SW 1271 (cell line): ENCODE measurements at regions not wholly inside any gene's neighbourhood (a gene's known extent, or its start where the extent isn't known, plus 50 kb on each side); places are given as distances from the start of the nearest gene placed in this dataset.

Source experiments
- DNase-seq, 2 experiments: peaks; one replicate each; lab custom pipeline; 2025; lab: John Stamatoyannopoulos, UW

DNA sequence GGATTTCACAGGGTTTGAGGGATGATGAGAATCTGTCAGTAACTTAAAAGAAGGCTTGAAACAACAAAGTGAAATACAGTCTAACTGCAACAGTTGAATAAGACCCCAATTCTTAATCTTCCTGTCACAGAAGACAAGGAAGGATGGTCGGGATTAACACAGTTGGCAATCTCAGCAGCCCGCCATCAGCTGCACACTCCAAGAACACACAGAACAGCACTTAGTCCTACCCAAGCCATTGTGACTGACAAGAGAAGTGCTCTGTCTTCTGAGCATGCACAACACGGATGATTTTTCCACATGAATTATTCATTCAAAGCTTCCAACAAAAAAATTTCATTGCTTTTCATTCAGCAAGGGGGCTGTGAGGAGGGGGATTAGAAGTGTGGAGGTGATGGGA is 576.1 kb downstream of the TLE4 start:
- no peak for DNase-seq

DNA sequence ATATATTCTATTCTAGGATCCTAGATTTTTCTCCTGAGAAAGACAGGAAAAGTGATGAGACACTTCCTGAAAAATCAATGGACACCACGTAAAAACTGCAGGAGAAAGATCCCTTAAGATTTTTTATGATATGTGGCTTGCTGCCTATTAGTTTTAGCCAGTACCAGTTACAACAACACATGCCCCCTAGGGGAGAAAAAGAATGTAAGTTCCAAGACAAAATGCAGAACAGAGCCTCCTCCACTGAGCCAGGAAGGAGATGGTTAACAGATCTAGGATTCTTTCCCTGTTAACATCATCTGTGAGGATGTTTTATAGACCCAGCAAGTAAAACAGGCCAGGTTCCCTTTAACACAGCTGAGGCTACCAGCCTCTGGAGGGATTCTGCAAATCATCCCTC is 574.7 kb downstream of the TLE4 start:
- no peak for DNase-seq

GRCh38 chr9:80144856-80145255 is 573.1 kb downstream of the TLE4 start:
- DNase-seq, result no peak

DNA sequence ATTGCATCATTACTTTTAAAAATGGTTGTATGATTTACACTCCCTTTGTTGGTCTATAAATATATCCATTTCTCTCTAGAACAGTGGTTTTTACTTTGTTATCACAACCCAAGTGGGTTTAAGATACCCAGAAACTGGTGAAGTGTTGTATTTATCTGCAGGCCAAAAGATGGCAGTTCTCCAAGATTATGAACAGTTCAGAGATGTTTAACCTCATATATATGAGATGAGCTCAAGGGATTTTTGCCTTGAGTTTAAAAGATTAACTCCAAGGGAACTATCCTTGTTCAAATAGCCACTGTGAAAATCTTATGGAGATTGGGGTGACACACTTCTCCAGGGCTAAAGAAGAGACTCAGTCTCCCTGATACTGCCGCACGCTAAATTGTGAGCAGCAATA is 572.6 kb downstream of the TLE4 start:
- no peak for DNase-seq

- DNase-seq, result no peak
These were observed 572.1 kb downstream of the TLE4 start for GRCh38 chr9:80143899-80144298.

- no peak for DNase-seq
These were observed 562.7 kb downstream of the TLE4 start for GRCh38 chr9:80134487-80134886.

GRCh38 chr9:80131627-80132026 is 559.9 kb downstream of the TLE4 start:
- DNase-seq, result no peak

GRCh38 chr9:80127920-80128319 is 556.2 kb downstream of the TLE4 start:
- no peak for DNase-seq

DNA sequence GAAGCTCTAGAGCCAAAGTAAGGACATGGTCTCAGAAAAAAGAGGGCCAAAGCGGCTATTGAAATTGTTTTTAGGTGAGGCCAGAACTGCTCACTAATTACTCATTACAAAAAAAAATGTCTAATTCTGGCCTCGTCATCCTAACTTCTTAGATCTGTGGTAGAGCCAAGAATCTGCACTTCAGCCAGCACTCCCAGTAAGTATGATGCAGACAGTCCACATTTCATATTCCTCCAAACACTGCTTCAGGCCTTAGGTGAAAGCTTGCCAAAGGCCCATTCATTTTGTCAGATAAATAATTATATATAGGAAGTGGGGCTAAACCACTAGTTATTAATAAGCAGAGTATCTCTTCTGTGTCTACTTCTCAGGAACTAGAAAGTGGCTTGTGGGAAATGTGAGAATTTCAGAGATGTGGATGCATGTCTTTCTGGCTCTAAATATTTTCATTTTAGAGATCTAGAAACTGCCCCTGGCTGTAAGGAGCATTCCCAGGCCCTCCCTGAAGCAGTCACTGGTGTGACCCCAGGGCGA is 554.0 kb downstream of the TLE4 start:
- DNase-seq, result no peak

DNA sequence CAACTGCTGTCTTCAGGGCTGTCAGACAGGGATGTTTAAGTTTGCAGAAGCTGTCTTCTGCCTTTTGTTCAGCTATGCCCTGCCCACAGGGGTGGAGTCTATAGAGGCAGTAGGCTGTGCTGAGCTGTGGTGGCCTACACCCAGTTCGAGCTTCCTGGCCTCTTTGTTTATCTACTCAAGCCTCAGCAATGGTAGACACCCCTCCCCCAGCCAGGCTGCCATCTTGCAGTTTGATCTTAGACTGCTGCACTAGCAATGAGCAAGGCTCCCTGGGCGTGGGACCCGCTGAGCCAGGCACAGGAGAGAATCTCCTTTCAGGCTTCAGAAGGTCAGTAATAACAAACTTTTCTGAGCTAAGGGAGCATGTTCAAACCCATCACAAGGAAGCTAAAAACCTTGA is 545.3 kb downstream of the TLE4 start:
- DNase-seq, result no peak

- no peak for DNase-seq
These were observed 542.5 kb downstream of the TLE4 start for GRCh38 chr9:80114241-80114640.

DNA sequence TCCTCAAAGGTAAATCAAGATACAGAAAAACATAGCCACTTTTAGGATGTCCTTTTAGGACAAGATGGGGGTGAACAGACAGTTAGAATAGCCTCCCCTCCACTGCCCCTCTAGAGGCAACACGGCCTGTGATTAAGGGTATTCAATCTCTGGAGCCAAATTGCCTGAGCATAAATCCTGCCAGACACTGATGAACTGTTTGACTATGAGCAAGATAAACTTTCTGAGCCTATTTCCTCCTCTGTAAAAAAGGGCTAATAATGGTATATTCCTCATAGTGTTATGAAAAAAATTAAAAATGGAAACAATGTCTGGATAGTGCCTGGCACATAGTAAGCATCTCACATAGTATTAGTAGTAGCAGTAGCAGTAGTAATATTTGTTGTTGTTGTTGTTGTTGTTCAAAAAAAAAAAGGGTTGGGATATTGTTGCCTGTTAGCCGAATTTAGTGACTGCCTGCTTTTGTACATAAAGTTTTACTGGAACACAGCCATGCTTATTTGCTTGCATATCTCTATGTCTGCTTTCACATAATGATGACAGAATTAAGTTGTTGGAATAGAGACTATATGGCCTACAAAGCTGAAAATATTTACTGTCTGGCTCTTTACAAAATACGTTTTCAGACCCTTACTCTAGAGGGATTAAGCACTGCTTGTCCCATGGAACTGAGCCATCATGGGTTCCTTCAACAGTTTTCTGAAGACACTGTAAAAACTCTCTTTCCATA is 536.3 kb downstream of the TLE4 start:
- no peak for DNase-seq

DNA sequence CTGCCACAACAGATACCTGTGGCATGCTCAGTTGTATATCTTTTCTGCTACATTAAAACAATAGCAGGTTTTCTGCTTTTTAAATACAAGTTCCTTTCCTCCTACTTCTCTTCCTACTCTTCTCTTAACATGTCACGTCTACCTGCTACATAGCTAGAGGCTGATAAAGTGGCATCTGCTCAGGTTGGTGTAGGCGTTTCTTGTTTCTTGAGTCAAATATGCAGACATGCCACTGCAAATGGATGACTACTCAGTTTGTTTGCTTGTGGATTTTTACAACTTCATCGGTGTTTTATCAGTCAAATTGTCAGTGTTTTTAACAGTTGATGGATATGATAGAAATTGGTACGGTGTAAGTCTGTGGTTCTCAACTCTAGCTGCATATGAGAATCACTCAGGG is 525.7 kb downstream of the TLE4 start:
- no peak for DNase-seq

DNA sequence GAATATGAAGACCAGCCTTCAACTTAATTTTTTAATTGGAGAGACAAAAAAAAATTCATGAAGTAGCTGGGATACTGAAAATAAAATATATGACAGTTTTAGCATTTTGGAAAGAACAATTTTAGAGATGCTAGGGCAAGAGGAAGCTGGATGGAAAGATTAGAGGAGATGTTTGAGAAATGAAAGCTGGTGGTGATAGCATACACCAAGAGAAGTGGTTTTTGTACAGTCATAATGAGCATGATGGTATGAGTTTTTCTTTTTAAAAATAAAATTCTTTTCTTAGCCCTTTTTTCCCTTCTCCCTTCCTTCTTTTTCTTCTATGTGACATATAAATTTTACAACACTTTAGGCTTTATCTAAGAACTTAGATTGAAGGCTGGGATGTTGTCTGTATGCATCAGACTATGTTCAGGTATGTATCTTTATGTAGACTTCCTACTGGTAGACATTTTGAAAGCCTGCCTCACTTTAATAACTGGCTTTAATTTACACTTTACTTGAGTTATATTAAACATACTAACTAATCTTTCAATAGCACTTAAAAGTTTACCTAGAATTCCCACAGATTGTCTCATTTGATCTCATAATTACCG is 522.5 kb downstream of the TLE4 start:
- DNase-seq, result no peak

GRCh38 chr9:80093695-80094094 is 521.9 kb downstream of the TLE4 start:
- no peak for DNase-seq

DNA sequence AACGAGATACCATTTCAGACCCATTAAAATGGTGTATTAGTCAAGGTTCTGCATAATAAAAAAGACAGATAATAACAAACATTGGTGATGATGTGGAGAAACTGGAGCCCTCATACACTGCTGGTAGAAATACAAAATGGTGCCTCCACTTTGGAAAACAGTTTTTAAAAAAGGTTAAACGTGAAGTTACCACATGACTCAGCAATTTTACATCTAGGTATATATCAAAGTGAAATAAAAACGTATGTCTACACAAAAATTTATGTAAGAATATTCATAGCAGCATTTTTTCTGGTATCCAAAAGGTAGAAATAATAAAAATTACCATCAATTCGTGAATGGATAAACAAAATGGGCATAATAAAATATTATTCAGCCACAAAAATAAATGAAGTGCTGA is 519.8 kb downstream of the TLE4 start:
- no peak for DNase-seq

GRCh38 chr9:80090317-80090716 is 518.6 kb downstream of the TLE4 start:
- DNase-seq, result no peak

GRCh38 chr9:80086822-80087345 is 515.1 kb downstream of the TLE4 start:
- DNase-seq, result no peak

GRCh38 chr9:80086386-80086785 is 514.6 kb downstream of the TLE4 start:
- no peak for DNase-seq

DNA sequence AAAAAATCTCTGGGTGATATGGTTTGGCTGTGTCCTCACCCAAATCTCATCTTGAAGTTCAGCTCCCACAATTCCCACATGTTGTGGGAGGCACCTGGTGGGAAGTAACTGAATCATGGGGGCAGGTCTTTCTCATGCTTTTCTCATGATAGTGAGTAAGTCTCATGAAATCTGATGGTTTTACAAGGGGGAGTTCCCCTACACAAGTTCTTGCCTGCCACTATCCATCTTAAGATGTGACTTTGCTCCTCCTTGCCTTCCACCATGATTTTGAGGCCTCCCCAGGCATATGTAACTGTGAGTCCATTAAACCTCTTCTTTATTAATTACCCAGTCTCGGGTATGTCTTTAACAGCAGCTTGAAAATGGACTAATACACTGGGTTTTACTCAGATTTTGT is 513.9 kb downstream of the TLE4 start:
- DNase-seq, result no peak

DNA sequence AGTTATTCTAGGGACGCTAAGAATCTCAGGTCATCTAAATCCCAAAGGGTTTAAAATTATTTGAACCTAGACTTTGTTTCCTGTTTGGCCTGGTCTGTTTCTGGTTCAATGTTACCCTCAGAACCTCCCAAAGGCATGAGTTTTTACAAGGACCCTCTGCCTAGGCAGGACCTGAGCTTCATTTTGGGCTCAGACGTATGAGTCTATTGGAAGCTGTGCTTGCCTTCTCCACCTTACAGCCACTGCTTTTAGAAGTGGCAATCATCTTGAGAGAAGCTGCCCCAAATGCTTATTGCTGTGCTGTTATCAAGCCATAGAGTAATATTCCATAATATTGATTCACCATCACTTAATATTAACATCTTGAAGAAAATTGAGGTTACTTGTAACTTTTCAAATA is 510.4 kb downstream of the TLE4 start:
- DNase-seq, result no peak

DNA sequence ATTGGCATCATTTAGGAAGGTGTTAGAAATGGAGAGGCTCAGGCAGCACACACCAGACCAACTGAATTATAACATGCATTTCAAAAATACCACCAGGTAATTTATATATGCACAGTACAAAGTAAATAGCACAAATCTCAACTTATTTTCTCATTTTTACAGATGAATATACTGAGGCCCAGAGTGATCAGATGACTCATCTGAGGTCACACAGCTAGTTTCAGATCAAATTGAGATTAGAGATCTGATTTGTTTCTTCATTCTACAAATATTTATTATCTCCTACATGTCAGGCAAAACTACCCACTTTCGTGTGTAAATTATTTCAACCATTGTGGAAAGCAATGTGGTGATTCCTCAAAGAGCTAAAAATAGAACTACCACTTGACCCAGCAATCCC is 507.1 kb downstream of the TLE4 start:
- DNase-seq, result no peak

- no peak for DNase-seq
These were observed 505.3 kb downstream of the TLE4 start for GRCh38 chr9:80077059-80077458.

DNA sequence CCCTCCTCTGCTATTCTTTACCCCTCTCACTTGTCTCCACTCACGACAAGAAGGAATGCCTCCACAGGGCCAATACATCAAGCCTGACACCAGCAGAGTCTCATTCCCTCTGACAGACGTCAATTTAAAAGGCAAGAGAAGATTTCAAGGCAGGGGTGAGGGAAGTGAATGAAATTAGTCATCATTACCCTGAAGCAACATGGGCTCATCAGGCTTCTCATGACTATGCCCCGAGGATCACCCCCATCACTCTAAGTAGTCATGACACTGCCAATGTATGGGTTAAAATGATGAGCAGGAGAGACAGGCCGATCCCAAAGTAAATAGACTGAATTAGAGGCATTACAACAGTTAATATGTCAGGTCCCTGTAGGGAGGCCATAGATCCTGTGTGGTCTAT is 504.4 kb downstream of the TLE4 start:
- no peak for DNase-seq
